SK-N-SH (cell line): ENCODE measurements at regions not wholly inside any gene's neighbourhood (a gene's known extent, or its start where the extent isn't known, plus 50 kb on each side); places are given as distances from the start of the nearest gene placed in this dataset.

ENCODE experiments used
- CTCF ChIA-PET: fragments of 300-600, 350-600 bp; formaldehyde crosslinking; extraction: SDS; loops from one replicate; lab custom pipeline; 2021; lab: Yijun Ruan, JAX
- POLR2A ChIA-PET: fragments of 350-600 bp; sonication (Branson Sonifier 250); formaldehyde crosslinking; extraction: SDS; loops from one replicate; lab custom pipeline; 2020; ENCODE audit warnings: antibody characterized with exemption, inconsistent platforms; lab: Yijun Ruan, JAX
- DNase-seq: peaks from one replicate; pipeline ENCODE4 v3.0.0; 2012
- H2AFZ ChIP-seq: fragments of 200-600 bp; sonication (generic); 2 replicates; pipeline ENCODE4 v1.8.1; 2016; ENCODE audit warnings: antibody characterized with exemption, mild to moderate bottlenecking, low read depth
- H3F3A ChIP-seq: fragments of 200-600 bp; sonication (generic); replicated peaks from 2 replicates; pipeline ENCODE3; 2016; ENCODE audit warnings: antibody characterized with exemption, mild to moderate bottlenecking; ENCODE audit not compliant: insufficient read depth
- H3K27ac ChIP-seq, 2 experiments: fragments of 200-500 bp in 1 of 2; fragments of 200-600 bp in 1 of 2; sonication (Bioruptor generic) in 1 of 2; sonication (generic), shearing (Covaris generic) in 1 of 2; 2 replicates each; pipeline versions ENCODE4 v1.5.1 to v1.6.1; 2014 to 2016; ENCODE audit warnings: low read depth in 2 of 2, inconsistent platforms in 1 of 2, low read length in 1 of 2, mild to moderate bottlenecking in 1 of 2, mixed read lengths in 1 of 2
- H3K27me3 ChIP-seq: fragments of 200-600 bp; sonication (generic), shearing (Covaris generic); 2 replicates; pipeline ENCODE4 v1.6.1; 2016; ENCODE audit warnings: mixed run types; ENCODE audit not compliant: insufficient read depth
- H3K36me3 ChIP-seq, 2 experiments: fragments of 200-500 bp in 1 of 2; fragments of 200-600 bp in 1 of 2; sonication (Bioruptor generic) in 1 of 2; sonication (generic) in 1 of 2; replicated peaks in 1 of 2; 2 replicates each; pipeline versions ENCODE3 to v1.5.1; 2014 to 2016; ENCODE audit warnings: low read length in 1 of 2, mild to moderate bottlenecking in 1 of 2; ENCODE audit not compliant: insufficient read depth in 2 of 2, control insufficient read depth in 1 of 2
- H3K4me1 ChIP-seq, 2 experiments: fragments of 200-500 bp in 1 of 2; fragments of 200-600 bp in 1 of 2; sonication (Bioruptor generic) in 1 of 2; sonication (generic), shearing (Covaris generic) in 1 of 2; 2 replicates each; pipeline versions ENCODE4 v1.5.1 to v1.6.1; 2014 to 2016; ENCODE audit warnings: low read depth in 1 of 2, low read length in 1 of 2, mixed run types in 1 of 2; ENCODE audit not compliant: insufficient read depth in 2 of 2, control insufficient read depth in 1 of 2
- H3K4me2 ChIP-seq: fragments of 200-600 bp; sonication (generic), shearing (Covaris generic); 2 replicates; pipeline ENCODE4 v1.6.1; 2017; ENCODE audit warnings: mixed run types
- H3K4me3 ChIP-seq, 2 experiments: fragments of 200-500 bp in 1 of 2; fragments of 200-600 bp in 1 of 2; sonication (Bioruptor generic) in 1 of 2; sonication (generic), shearing (Covaris generic) in 1 of 2; 2 replicates each; pipeline versions ENCODE4 v1.5.1 to v1.8.1; 2014 to 2016; ENCODE audit warnings: low read depth in 2 of 2, inconsistent platforms in 1 of 2, low read length in 1 of 2, mild to moderate bottlenecking in 1 of 2, mixed read lengths in 1 of 2, moderate library complexity in 1 of 2
- H3K79me2 ChIP-seq: fragments of 200-600 bp; sonication (generic); 2 replicates; pipeline ENCODE4 v1.8.1; 2017; ENCODE audit warnings: mild to moderate bottlenecking; ENCODE audit not compliant: insufficient read depth
- H3K9ac ChIP-seq: fragments of 200-600 bp; sonication (generic); 2 replicates; pipeline ENCODE4 v1.6.1; 2017; ENCODE audit warnings: mixed run types
- H3K9me2 ChIP-seq: fragments of 200-600 bp; sonication (generic); 2 replicates; pipeline ENCODE4 v1.6.1; 2017; ENCODE audit warnings: mixed run types
- H3K9me3 ChIP-seq: fragments of 200-600 bp; sonication (generic); 2 replicates; pipeline ENCODE4 v1.6.1; 2017; ENCODE audit warnings: mixed run types, mild to moderate bottlenecking, moderate library complexity
- H4K20me1 ChIP-seq: fragments of 200-600 bp; sonication (generic); 2 replicates; pipeline ENCODE4 v1.6.1; 2017; ENCODE audit warnings: mild to moderate bottlenecking, mixed run types; ENCODE audit not compliant: insufficient read depth
- CHD2 ChIP-seq: fragments of 150-350 bp; IDR thresholded peaks from 2 replicates; pipeline ENCODE4 v1.6.1; 2018; ENCODE audit warnings: low read length; ENCODE audit not compliant: partially characterized antibody
- ELF1 ChIP-seq: IDR thresholded peaks from 2 replicates; pipeline ENCODE4 v1.4.0; 2012
- GATA2 ChIP-seq: sonication (generic); formaldehyde crosslinking; IDR thresholded peaks from 2 replicates; pipeline ENCODE4 v1.5.0; 2020; ENCODE audit warnings: mild to moderate bottlenecking, missing genetic modification reagents
- IRF3 ChIP-seq: fragments of 150-350 bp; IDR thresholded peaks from 2 replicates; pipeline ENCODE4 v1.6.1; 2016; ENCODE audit warnings: mild to moderate bottlenecking, low read depth, low read length
- JUND ChIP-seq: IDR thresholded peaks from 2 replicates; pipeline ENCODE4 v1.4.0; 2012
- MEF2A ChIP-seq: IDR thresholded peaks from 2 replicates; pipeline ENCODE4 v1.4.0; 2012; ENCODE audit warnings: low read depth, borderline replicate concordance
- NFIC ChIP-seq: IDR thresholded peaks from 2 replicates; pipeline ENCODE4 v1.4.0; 2012; ENCODE audit warnings: borderline replicate concordance
- NRF1 ChIP-seq: IDR thresholded peaks from 2 replicates; pipeline ENCODE4 v1.6.1; 2012; ENCODE audit warnings: low read depth, mild to moderate bottlenecking, low read length
- POLR2AphosphoS5 ChIP-seq: IDR thresholded peaks from 2 replicates; pipeline ENCODE4 v1.6.1; 2012; ENCODE audit warnings: low read depth, low read length
- RCOR1 ChIP-seq: fragments of 150-350 bp; IDR thresholded peaks from 2 replicates; pipeline ENCODE4 v1.6.1; 2017; ENCODE audit warnings: antibody characterized with exemption, low read length
- REST ChIP-seq: IDR thresholded peaks from 2 replicates; pipeline ENCODE4 v1.6.1; 2012; ENCODE audit warnings: mild to moderate bottlenecking, low read depth, low read length, moderate library complexity
- RFX5 ChIP-seq: IDR thresholded peaks from 2 replicates; pipeline ENCODE4 v1.6.1; 2012; ENCODE audit warnings: mild to moderate bottlenecking, improper control_type of control experiment, low read length
- SMC3 ChIP-seq: IDR thresholded peaks from 2 replicates; pipeline ENCODE4 v1.6.1; 2012; ENCODE audit warnings: low read depth, low read length, improper control_type of control experiment
- TAF1 ChIP-seq: IDR thresholded peaks from 2 replicates; pipeline ENCODE4 v1.6.1; 2012; ENCODE audit warnings: low read depth, mild to moderate bottlenecking, low read length, moderate library complexity, borderline replicate concordance
- TEAD4 ChIP-seq: IDR thresholded peaks from 2 replicates; pipeline ENCODE4 v1.4.0; 2012; ENCODE audit warnings: mild to moderate bottlenecking, borderline replicate concordance; ENCODE audit not compliant: insufficient read depth
- USF1 ChIP-seq: IDR thresholded peaks from 2 replicates; pipeline ENCODE4 v1.4.0; 2012; ENCODE audit warnings: low read depth, borderline replicate concordance
- USF2 ChIP-seq: fragments of 150-350 bp; IDR thresholded peaks from 2 replicates; pipeline ENCODE4 v1.6.1; 2017; ENCODE audit warnings: antibody characterized with exemption, low read length, low read depth, borderline replicate concordance
- YY1 ChIP-seq: IDR thresholded peaks from 2 replicates; pipeline ENCODE4 v1.4.0; 2012; ENCODE audit warnings: low read depth, mild to moderate bottlenecking
- WGBS: methylation state at CpG from one replicate; pipeline ENCODE4 v1.1.6; 2017; ENCODE audit warnings: low lambda C conversion rate; 5-methylcytosine and 5-hydroxymethylcytosine counted together

- no peak for TF ChIP-seq REST
These were observed 134.8 kb downstream of the GLI2 start (continued) for GRCh38 chr2:120870467-120870788.

- H2AFZ ChIP-seq = no peak overlapping the region
- TF ChIP-seq USF1 (no peak), CHD2 (no peak), GATA2 (CRISPR knock-in tag) (no peak), TEAD4 (no peak)
- H3F3A ChIP-seq = peaks cover 3% of the 10 kb centered on the region
- H3K36me3 ChIP-seq = no peaks in the 10 kb centered on the region
- no peaks in the 10 kb centered on the region for H3K9me2 ChIP-seq
- H4K20me1 ChIP-seq = peaks cover 6% of the 10 kb centered on the region; the same call in 1 of the 2 replicates
- POLR2A ChIA-PET = no interaction called here
- DNase-seq = no peak
- CTCF ChIA-PET = interaction anchor here (0.7 to 1.1 kb wide), 3 partner anchors 9 to 88 kb away, joined by 3 read pairs; no protein-coding TSS in a partner anchor
- no peak overlapping the region for H3K4me3 ChIP-seq
- no peaks in the 10 kb centered on the region for H3K27me3 ChIP-seq
- H3K4me2 ChIP-seq = no peak overlapping the region
- H3K9ac ChIP-seq = no peak overlapping the region
- no peak overlapping the region for H3K27ac ChIP-seq
- 95% methylated on average over 7 of the region's 10 CpGs for whole genome bisulfite sequencing
- peaks cover 35% of the 10 kb centered on the region; the same call in 1 of the 2 replicates for H3K79me2 ChIP-seq
- peaks cover 13 to 17% of the 10 kb centered on the region in 2 experiments for H3K4me1 ChIP-seq
- no peaks in the 10 kb centered on the region for H3K9me3 ChIP-seq
These were observed 135.5 kb downstream of the GLI2 start for GRCh38 chr2:120871016-120871635.

- TF ChIP-seq ELF1 = no peak
- no peak for TF ChIP-seq YY1
- TF ChIP-seq IRF3 = no peak
- no peak for TF ChIP-seq NRF1
- TF ChIP-seq JUND = no peak
- TF ChIP-seq RFX5 = no peak
- TF ChIP-seq MEF2A = no peak
- no peak for TF ChIP-seq SMC3
- TF ChIP-seq CHD2 = no peak
- TF ChIP-seq TEAD4 = no peak
- no peak for TF ChIP-seq USF2
- TF ChIP-seq POLR2AphosphoS5 = no peak
- no peak for TF ChIP-seq TAF1
- TF ChIP-seq RCOR1 = no peak
- no peak for TF ChIP-seq NFIC
- WGBS = 97% methylated on average over 5 of the region's 7 CpGs
- no peaks in the 10 kb centered on the region for H3K27me3 ChIP-seq
- H3K4me2 ChIP-seq = no peak overlapping the region
- no peak overlapping the region for H3K9ac ChIP-seq
- POLR2A ChIA-PET = interaction anchor here (0.8 kb wide), 1 partner anchor 208 kb away, joined by 3 read pairs; no protein-coding TSS in a partner anchor
- no peaks in the 10 kb centered on the region for H3K36me3 ChIP-seq
- peaks cover 35% of the 10 kb centered on the region; the same call in 1 of the 2 replicates for H3K79me2 ChIP-seq
- no peak overlapping the region for H2AFZ ChIP-seq
- peaks cover 8 to 12% of the 10 kb centered on the region in 2 experiments; a peak in 3 of 4 replicates for H3K4me1 ChIP-seq
- H3K9me3 ChIP-seq = no peaks in the 10 kb centered on the region
- peaks cover 6% of the 10 kb centered on the region; the same call in 1 of the 2 replicates for H4K20me1 ChIP-seq
- no peak overlapping the region for H3K27ac ChIP-seq
- CTCF ChIA-PET = interaction anchor here (1.1 kb wide), 1 partner anchor 87 kb away, joined by 3 read pairs; no protein-coding TSS in a partner anchor
- no peaks in the 10 kb centered on the region for H3K9me2 ChIP-seq
- DNase-seq = no peak
- H3F3A ChIP-seq = peaks cover 3% of the 10 kb centered on the region
- no peak overlapping the region for H3K4me3 ChIP-seq
These were observed 136.4 kb downstream of the GLI2 start for GRCh38 chr2:120871881-120872620.
